Omental fat pad (tissue), 3 donors: ENCODE measurements at regions not wholly inside any gene's neighbourhood (a gene's known extent, or its start where the extent isn't known, plus 50 kb on each side); places are given as distances from the start of the nearest gene placed in this dataset.

ENCODE experiments used
- ATAC-seq: fragments of 150-250 bp; one replicate; pipeline ENCODE4 v1.9.1; 2016; ENCODE audit warnings: mild to moderate bottlenecking, moderate library complexity; ENCODE audit not compliant: low FRiP score
- DNase-seq: peaks from one replicate; pipeline ENCODE4 v3.0.0-alpha.2; 2019; ENCODE audit warnings: low spot score
- CTCF ChIP-seq, 3 donors: fragments of 450-650 bp; IDR thresholded peaks; one replicate each; pipeline ENCODE4 v1.5.1; 2016 to 2017; ENCODE audit warnings: antibody characterized with exemption in 3 of 3, mild to moderate bottlenecking in 3 of 3, moderate library complexity in 2 of 3

DNA sequence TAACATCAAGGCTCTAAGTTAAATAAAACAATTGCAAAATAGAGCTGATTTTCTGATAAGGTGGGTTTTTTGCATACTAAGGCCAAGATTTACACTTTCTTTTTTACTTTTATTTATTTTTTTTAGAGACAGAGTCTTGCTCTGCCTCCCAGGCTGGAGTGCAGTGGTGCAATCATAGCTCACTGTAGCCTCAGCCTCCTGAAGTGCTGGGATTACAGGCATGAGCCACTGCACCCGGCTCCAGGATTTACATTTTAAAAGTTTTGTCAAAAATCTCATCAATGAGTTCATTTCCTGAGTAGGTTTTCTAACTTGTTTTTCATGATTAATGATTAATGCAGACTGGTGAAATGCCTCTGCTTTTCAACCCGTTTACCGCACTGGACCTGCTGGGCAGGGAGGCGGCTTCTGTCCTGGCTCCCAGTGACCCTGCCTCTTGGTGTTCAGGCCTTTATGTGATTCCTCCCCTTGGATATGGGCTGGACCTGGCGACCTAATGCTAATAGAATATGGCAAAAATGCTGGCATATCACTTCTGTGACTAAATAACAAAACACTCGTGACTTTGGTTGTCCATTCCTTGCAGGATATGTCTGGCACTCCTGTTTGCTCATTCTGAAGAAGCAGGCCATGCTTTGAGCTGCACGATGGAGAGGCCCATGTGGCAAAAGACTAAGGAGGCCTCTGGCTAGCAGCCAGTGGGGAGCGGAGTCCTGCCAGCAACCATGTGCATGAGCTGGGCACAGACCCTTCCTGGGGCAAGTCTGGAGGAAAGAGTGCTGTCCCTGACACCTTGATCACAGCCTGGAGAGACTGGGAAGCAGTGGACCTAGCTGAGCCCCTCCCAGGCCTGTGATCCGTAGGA is 72.2 kb upstream of the PTCH1 start:
- no peak for DNase-seq
- no peak for TF ChIP-seq CTCF (IDR thresholded peaks at IDR 0.05)
- ATAC-seq: no peak

DNA sequence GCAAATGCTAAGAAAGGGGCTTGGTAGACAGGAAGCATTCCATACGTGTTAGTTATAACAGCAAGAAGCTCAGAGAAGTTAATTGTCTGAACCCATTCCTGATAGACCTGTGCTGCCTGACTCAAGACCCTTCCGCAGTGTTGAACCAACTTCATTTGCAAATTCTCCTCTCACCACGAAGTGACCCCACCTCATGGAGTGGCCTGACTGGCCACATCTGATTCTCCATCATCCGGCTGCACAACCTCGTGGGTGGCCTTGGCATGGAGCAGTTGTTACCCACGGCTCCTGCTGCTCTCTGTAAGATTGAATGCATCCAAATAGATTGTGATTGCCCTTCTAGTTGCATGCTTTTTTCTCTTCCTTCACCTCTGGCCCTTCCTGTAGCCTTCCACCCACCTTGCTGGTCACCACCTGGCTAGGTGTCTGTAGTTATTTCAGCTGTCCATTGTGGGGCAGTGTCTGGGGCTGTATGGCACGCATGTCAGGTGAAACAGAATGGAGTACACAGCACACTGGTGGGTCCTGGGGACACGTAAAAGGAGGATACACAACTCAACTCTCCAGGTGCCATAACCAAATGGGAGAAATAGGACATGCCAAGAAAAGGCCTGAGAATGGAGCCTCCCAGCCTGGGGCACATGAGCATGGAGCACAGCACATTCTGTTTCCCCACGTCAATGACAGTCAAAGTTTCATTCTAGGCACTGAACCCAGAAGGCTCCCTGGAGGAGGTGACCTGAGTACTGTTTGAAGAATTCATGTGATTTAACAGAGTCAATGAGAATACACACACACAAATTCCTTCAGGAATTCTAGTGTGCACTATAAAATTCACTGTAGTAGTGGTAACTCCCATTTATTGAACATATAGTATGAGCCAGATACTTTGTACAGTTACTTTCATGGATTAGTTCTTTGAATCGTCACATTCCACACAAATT is 70.5 kb upstream of the PTCH1 start:
- DNase-seq (no peak), ATAC-seq (no peak)
- no peak for TF ChIP-seq CTCF (IDR thresholded peaks at IDR 0.05)

- no peak for TF ChIP-seq CTCF (IDR thresholded peaks at IDR 0.05)
- DNase-seq: no peak
Measured at GRCh38 chr9:95586326-95586725, 69.6 kb upstream of the PTCH1 start.

DNA sequence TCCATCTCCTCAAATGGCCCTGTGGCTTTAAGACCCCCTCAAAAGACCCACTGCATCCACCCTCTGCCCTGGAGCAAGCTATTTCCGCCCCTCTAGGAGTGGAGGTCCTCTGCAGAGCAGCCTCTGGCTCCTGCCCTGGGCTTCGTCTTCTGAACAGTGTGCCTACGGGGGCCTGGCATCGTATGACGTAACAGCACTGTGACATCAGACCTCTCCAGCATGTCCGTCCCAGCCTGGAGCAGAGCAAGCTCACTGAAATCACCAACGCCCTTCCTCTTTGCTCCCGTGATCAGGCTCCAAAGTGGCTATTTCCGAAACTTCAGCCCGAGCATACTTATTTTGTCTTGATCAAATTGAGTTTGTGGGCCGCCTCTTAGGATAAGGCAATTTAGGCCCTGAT is 69.1 kb upstream of the PTCH1 start:
- no peak for DNase-seq
- ATAC-seq: no peak
- TF ChIP-seq CTCF (IDR thresholded peaks at IDR 0.05): no peak

More at GRCh38 chr9:95586326-95586725, 69.6 kb upstream of the PTCH1 start:
- no peak for ATAC-seq

GRCh38 chr9:95584176-95584575 is 67.4 kb upstream of the PTCH1 start:
- no peak for TF ChIP-seq CTCF (IDR thresholded peaks at IDR 0.05)
- ATAC-seq: no peak
- DNase-seq: no peak

DNA sequence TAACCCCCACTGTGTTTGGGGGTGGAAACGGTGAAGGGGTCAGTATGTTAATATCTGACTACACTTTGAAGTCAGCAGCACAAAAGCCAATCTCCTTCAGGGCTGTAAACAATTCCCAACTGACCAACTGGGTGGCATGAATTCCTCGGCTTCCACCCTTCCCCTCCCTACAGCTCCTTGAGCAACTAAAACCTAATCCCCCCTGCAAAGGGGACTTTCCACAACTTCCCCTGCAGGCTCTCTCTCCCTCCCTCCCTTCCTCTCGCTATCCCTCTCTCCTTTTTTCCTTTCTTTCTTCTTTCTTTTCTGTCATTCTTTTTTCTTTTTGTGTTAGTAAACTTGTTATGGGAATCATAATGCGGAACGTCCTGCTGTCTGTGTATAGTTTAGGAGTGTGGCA is 65.1 kb upstream of the PTCH1 start:
- no peak for ATAC-seq
- DNase-seq: no peak
- TF ChIP-seq CTCF (IDR thresholded peaks at IDR 0.05): no peak
